B cell (primary cell): ENCODE measurements at regions not wholly inside any gene's neighbourhood (a gene's known extent, or its start where the extent isn't known, plus 50 kb on each side); places are given as distances from the start of the nearest gene placed in this dataset.

Experiments used
- ATAC-seq: fragments of 200-7000 bp; cut with Tn5 transposase; one replicate; pipeline ENCODE4 v1.10.0; 2021; ENCODE audit warnings: low read depth, mild to moderate bottlenecking, moderate number of reproducible peaks, moderate library complexity
- CTCF ChIA-PET: fragments of 350-600 bp; sonication (Branson Sonifier 250); formaldehyde crosslinking; loops from one replicate; lab custom pipeline; 2021; ENCODE audit warnings: antibody characterized with exemption, inconsistent platforms; lab: Charles Lee
- POLR2A ChIA-PET: fragments of 350-600 bp; sonication (Branson Sonifier 250); formaldehyde crosslinking; loops from one replicate; lab custom pipeline; 2021; ENCODE audit warnings: antibody characterized with exemption; lab: Charles Lee
- DNase-seq: peaks from one replicate; pipeline ENCODE4 v3.0.0; 2013
- H2AFZ ChIP-seq: 2 replicates; pipeline ENCODE4 v1.6.1; 2012; ENCODE audit warnings: mild to moderate bottlenecking, low read depth, low read length; ENCODE audit not compliant: insufficient read depth, poor library complexity, severe bottlenecking
- H3K27ac ChIP-seq, 2 donors: 1 replicate in 1 of 2; 2 replicates in 1 of 2; pipeline ENCODE4 v1.5.1; 2012 to 2013; ENCODE audit warnings: low read length in 2 of 2, mild to moderate bottlenecking in 2 of 2, moderate library complexity in 1 of 2
- H3K27me3 ChIP-seq, 4 experiments: fragments of 200-600 bp in 1 of 4; sonication (generic) in 1 of 4; replicated peaks in 1 of 4; 1 replicate in 2 of 4; 2 replicates in 2 of 4; pipeline versions ENCODE4 v1.6.1 to v1.7.0; 2013 to 2016; ENCODE audit warnings: low read length in 3 of 4, mild to moderate bottlenecking in 2 of 4, mixed read lengths in 1 of 4, moderate library complexity in 1 of 4; ENCODE audit not compliant: insufficient read depth in 4 of 4, control insufficient read depth in 3 of 4; ENCODE audit errors: control extremely low read depth in 1 of 4
- H3K36me3 ChIP-seq, 2 experiments: replicated peaks in 1 of 2; 1 replicate in 1 of 2; 2 replicates in 1 of 2; pipeline versions ENCODE4 v1.6.1 to v1.7.1; 2013; ENCODE audit warnings: low read length in 1 of 2; ENCODE audit not compliant: insufficient read depth in 2 of 2, control insufficient read depth in 1 of 2; ENCODE audit errors: control extremely low read depth in 1 of 2, extremely low read depth in 1 of 2
- H3K4me1 ChIP-seq, 2 donors: fragments of 200-600 bp in 1 of 2; sonication (generic) in 1 of 2; 1 replicate in 1 of 2; 2 replicates in 1 of 2; pipeline versions ENCODE4 v1.5.1 to v1.6.1; 2013 to 2017; ENCODE audit warnings: low read length in 2 of 2; ENCODE audit not compliant: control insufficient read depth in 2 of 2, insufficient read depth in 2 of 2
- H3K4me2 ChIP-seq: replicated peaks from 2 replicates; pipeline ENCODE3; 2012; ENCODE audit warnings: mild to moderate bottlenecking, low read depth, low read length; ENCODE audit not compliant: poor library complexity, severe bottlenecking
- H3K4me3 ChIP-seq, 5 experiments: fragments of 200-600 bp in 1 of 5; sonication (generic) in 1 of 5; 1 replicate in 3 of 5; 2 replicates in 2 of 5; pipeline versions ENCODE4 v1.5.1 to v1.7.0; 2011 to 2016; ENCODE audit warnings: low read length in 4 of 5, mild to moderate bottlenecking in 4 of 5, low read depth in 2 of 5, control low read depth in 1 of 5, moderate library complexity in 1 of 5; ENCODE audit not compliant: insufficient read depth in 1 of 5; ENCODE audit errors: control extremely low read depth in 1 of 5, extremely low read depth in 1 of 5
- H3K79me2 ChIP-seq: fragments of 200-600 bp; sonication (generic); one replicate; pipeline ENCODE4 v1.6.0; 2016; ENCODE audit warnings: low read length; ENCODE audit not compliant: control insufficient read depth, insufficient read depth
- H3K9ac ChIP-seq: fragments of 200-600 bp; sonication (generic); 2 replicates; pipeline ENCODE4 v1.6.1; 2017; ENCODE audit warnings: mild to moderate bottlenecking, low read length, moderate library complexity
- H3K9me3 ChIP-seq, 3 donors: one replicate each; pipeline versions ENCODE4 v1.6.1 to v1.7.1; 2013; ENCODE audit warnings: low read length in 2 of 3; ENCODE audit not compliant: control insufficient read depth in 2 of 3, insufficient read depth in 1 of 3; ENCODE audit errors: control extremely low read depth in 1 of 3
- H4K20me1 ChIP-seq: 2 replicates; pipeline ENCODE4 v1.6.0; 2012; ENCODE audit warnings: mild to moderate bottlenecking, low read length; ENCODE audit not compliant: insufficient read depth, control insufficient read depth, poor library complexity, severe bottlenecking
- H3K27ac Mint-ChIP-seq: one replicate; pipeline ENCODE4 v1.8.0; 2021; ENCODE audit warnings: mixed read lengths
- H3K27me3 Mint-ChIP-seq: one replicate; pipeline ENCODE4 v1.8.0; 2021; ENCODE audit warnings: mixed read lengths
- H3K4me1 Mint-ChIP-seq: one replicate; pipeline ENCODE4 v1.8.0; 2021; ENCODE audit warnings: mixed read lengths
- H3K4me3 Mint-ChIP-seq: one replicate; pipeline ENCODE4 v1.8.0; 2021; ENCODE audit warnings: mixed read lengths
- H3K9me3 Mint-ChIP-seq: one replicate; pipeline ENCODE4 v1.8.0; 2022; ENCODE audit warnings: mixed read lengths; ENCODE audit not compliant: insufficient read depth
- EZH2 ChIP-seq: IDR thresholded peaks from 2 replicates; pipeline ENCODE4 v1.6.1; 2012; ENCODE audit warnings: borderline replicate concordance, low read depth, mild to moderate bottlenecking, moderate library complexity, low read length; ENCODE audit not compliant: insufficient read depth, poor library complexity, severe bottlenecking
- whole genome bisulfite sequencing: methylation state at CpG from one replicate; pipeline ENCODE4 v1.1.5; 2013; ENCODE audit warnings: missing lambda C conversion rate; ENCODE audit not compliant: insufficient coverage; 5-methylcytosine and 5-hydroxymethylcytosine counted together
- intact Hi-C: fragments of 100-400 bp; cut with micrococcal nuclease; formaldehyde crosslinking; loops from one replicate; pipeline ENCODE4 v1.10.0; 2022
- TF ChIP-seq, protein P1 (sequence below): fragments of 200-600 bp; IDR thresholded peaks from one replicate; pipeline ENCODE4 v1.8.0; 2022; ENCODE audit warnings: antibody characterized with exemption, mild to moderate bottlenecking

DNA sequence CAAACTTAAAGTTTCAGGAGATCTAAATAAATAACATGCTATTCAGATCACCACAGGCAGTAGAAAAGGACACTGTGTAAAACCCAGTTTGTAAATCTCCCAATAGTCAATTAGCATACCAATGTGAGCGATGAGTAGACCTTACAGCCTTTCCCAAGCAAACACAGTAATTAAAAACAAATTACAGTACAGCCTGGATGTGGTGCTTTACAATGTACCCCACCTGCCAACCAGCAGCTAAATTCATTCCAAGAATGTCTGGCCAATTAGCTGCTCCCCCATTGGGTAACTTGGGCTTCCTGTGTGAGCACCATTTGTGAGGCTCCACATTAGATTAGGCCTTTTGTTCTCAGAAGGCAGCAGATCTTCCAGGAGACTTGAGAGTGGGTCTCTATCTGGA lies 635.0 kb downstream of the TBL1XR1 start:
- H3K4me3 Mint-ChIP-seq: no peak overlapping the region
- H3K36me3 ChIP-seq: no peaks in the 10 kb centered on the region
- H3K4me2 ChIP-seq: no peak overlapping the region
- whole genome bisulfite sequencing: 92% methylated on average over 1 of the region's 1 CpG
- peaks cover 10% of the 10 kb centered on the region for H3K9me3 Mint-ChIP-seq
- no peaks in the 10 kb centered on the region for H3K27me3 Mint-ChIP-seq
- ChIA-PET CTCF (no interaction called here), POLR2A (no interaction called here)
- H2AFZ ChIP-seq: no peak overlapping the region
- peaks cover 3 to 5% (median 3%) of the 10 kb centered on the region in 3 donors for H3K9me3 ChIP-seq
- no peaks in the 10 kb centered on the region for H3K79me2 ChIP-seq
- no peaks in the 10 kb centered on the region for H4K20me1 ChIP-seq
- H3K4me1 ChIP-seq: no peaks in the 10 kb centered on the region
- TF ChIP-seq, protein P1, sequence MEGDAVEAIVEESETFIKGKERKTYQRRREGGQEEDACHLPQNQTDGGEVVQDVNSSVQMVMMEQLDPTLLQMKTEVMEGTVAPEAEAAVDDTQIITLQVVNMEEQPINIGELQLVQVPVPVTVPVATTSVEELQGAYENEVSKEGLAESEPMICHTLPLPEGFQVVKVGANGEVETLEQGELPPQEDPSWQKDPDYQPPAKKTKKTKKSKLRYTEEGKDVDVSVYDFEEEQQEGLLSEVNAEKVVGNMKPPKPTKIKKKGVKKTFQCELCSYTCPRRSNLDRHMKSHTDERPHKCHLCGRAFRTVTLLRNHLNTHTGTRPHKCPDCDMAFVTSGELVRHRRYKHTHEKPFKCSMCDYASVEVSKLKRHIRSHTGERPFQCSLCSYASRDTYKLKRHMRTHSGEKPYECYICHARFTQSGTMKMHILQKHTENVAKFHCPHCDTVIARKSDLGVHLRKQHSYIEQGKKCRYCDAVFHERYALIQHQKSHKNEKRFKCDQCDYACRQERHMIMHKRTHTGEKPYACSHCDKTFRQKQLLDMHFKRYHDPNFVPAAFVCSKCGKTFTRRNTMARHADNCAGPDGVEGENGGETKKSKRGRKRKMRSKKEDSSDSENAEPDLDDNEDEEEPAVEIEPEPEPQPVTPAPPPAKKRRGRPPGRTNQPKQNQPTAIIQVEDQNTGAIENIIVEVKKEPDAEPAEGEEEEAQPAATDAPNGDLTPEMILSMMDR: no peak
- TF ChIP-seq EZH2: no peak
- no peak overlapping the region for H3K9ac ChIP-seq
- H3K27me3 ChIP-seq: no peaks in the 10 kb centered on the region
- intact Hi-C loops: no loop called here
- H3K4me1 Mint-ChIP-seq: no peaks in the 10 kb centered on the region
- no peak overlapping the region for H3K27ac Mint-ChIP-seq
- no peak for DNase-seq
- H3K27ac ChIP-seq: no peak overlapping the region
- no peak for ATAC-seq
- H3K4me3 ChIP-seq: no peak overlapping the region

DNA sequence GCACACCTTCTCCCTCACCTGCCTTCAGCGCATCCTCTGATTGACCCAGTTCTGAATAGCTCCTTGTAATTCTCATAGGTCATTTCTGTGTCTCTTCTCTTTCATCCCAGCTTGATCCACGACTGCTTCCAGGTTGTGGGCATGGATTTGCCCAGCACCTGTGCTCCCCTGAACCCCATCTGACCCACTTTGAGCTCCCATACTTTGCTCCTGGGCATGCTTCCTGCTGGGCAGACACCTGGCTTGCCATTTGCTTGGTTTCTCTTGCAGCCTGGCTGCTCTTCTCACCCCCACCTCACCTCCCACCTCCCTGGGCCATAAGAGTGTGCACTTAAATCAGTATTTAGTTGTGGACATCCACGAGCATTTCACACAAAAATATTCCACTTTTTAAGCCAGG lies 635.5 kb downstream of the TBL1XR1 start:
- no peaks in the 10 kb centered on the region for H3K27me3 Mint-ChIP-seq
- TF ChIP-seq, protein P1: no peak
- no peak for TF ChIP-seq EZH2
- Histone ChIP-seq H3K27ac (no peak overlapping the region), H3K27me3 (no peaks in the 10 kb centered on the region), H3K36me3 (no peaks in the 10 kb centered on the region), H4K20me1 (no peaks in the 10 kb centered on the region), H3K4me1 (no peaks in the 10 kb centered on the region), H3K79me2 (no peaks in the 10 kb centered on the region), H3K4me2 (no peak overlapping the region), H3K9ac (no peak overlapping the region), H3K4me3 (no peak overlapping the region), H3K9me3 (peaks cover 3 to 5% (median 3%) of the 10 kb centered on the region in 3 donors), H2AFZ (no peak overlapping the region)
- 73% methylated on average over 2 of the region's 3 CpGs for WGBS
- ChIA-PET POLR2A (no interaction called here), CTCF (no interaction called here)
- H3K4me3 Mint-ChIP-seq: no peak overlapping the region
- DNase-seq (no peak), ATAC-seq (no peak)
- no peaks in the 10 kb centered on the region for H3K4me1 Mint-ChIP-seq
- no peak overlapping the region for H3K27ac Mint-ChIP-seq
- intact Hi-C loops: no loop called here
- H3K9me3 Mint-ChIP-seq: peaks cover 10% of the 10 kb centered on the region
